ENCODE measurements at regions not wholly inside any gene's neighbourhood (a gene's known extent, or its start where the extent isn't known, plus 50 kb on each side); places are given as distances from the start of the nearest gene placed in this dataset.

GRCh38 chr1:63005812-63006211, 221.9 kb downstream of the ATG4C start:
- TF ChIP-seq ESRRG (CRISPR knock-in tag; IDR thresholded peaks at IDR 0.05) (no peak), ZFP3 (CRISPR knock-in tag; IDR thresholded peaks at IDR 0.05) (no peak), ARNTL (CRISPR knock-in tag; IDR thresholded peaks at IDR 0.05; ENCODE audit: borderline replicate concordance, low read depth) (no peak), OSR1 (CRISPR knock-in tag; IDR thresholded peaks at IDR 0.05) (no peak), BACH2 (CRISPR knock-in tag; IDR thresholded peaks at IDR 0.05; ENCODE audit: borderline replicate concordance) (no peak), ZNF8 (CRISPR knock-in tag; IDR thresholded peaks at IDR 0.05) (no peak), CSDC2 (CRISPR knock-in tag; IDR thresholded peaks at IDR 0.05) (no peak), RARB (CRISPR knock-in tag; IDR thresholded peaks at IDR 0.05) (no peak), ISL1 (CRISPR knock-in tag; IDR thresholded peaks at IDR 0.05) (no peak)
- TF ChIP-seq, protein P1, sequence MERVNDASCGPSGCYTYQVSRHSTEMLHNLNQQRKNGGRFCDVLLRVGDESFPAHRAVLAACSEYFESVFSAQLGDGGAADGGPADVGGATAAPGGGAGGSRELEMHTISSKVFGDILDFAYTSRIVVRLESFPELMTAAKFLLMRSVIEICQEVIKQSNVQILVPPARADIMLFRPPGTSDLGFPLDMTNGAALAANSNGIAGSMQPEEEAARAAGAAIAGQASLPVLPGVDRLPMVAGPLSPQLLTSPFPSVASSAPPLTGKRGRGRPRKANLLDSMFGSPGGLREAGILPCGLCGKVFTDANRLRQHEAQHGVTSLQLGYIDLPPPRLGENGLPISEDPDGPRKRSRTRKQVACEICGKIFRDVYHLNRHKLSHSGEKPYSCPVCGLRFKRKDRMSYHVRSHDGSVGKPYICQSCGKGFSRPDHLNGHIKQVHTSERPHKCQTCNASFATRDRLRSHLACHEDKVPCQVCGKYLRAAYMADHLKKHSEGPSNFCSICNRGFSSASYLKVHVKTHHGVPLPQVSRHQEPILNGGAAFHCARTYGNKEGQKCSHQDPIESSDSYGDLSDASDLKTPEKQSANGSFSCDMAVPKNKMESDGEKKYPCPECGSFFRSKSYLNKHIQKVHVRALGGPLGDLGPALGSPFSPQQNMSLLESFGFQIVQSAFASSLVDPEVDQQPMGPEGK (CRISPR knock-in tag; IDR thresholded peaks at IDR 0.05; ENCODE audit: borderline replicate concordance): no peak
